ENCODE measurements at regions not wholly inside any gene's neighbourhood (a gene's known extent, or its start where the extent isn't known, plus 50 kb on each side); places are given as distances from the start of the nearest gene placed in this dataset.

- TF ChIP-seq, protein P1, sequence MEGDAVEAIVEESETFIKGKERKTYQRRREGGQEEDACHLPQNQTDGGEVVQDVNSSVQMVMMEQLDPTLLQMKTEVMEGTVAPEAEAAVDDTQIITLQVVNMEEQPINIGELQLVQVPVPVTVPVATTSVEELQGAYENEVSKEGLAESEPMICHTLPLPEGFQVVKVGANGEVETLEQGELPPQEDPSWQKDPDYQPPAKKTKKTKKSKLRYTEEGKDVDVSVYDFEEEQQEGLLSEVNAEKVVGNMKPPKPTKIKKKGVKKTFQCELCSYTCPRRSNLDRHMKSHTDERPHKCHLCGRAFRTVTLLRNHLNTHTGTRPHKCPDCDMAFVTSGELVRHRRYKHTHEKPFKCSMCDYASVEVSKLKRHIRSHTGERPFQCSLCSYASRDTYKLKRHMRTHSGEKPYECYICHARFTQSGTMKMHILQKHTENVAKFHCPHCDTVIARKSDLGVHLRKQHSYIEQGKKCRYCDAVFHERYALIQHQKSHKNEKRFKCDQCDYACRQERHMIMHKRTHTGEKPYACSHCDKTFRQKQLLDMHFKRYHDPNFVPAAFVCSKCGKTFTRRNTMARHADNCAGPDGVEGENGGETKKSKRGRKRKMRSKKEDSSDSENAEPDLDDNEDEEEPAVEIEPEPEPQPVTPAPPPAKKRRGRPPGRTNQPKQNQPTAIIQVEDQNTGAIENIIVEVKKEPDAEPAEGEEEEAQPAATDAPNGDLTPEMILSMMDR (IDR thresholded peaks at IDR 0.05) = no peak
- TF ChIP-seq POLR2A (IDR thresholded peaks at IDR 0.05) = no peak
- no peak for TF ChIP-seq POLR2AphosphoS5 (IDR thresholded peaks at IDR 0.05)
- no peak for TF ChIP-seq EP300 (IDR thresholded peaks at IDR 0.05)
Observed at GRCh38 chr12:76711241-76711640, 52.7 kb upstream of the ZDHHC17 start.
